ENCODE measurements at regions not wholly inside any gene's neighbourhood (a gene's known extent, or its start where the extent isn't known, plus 50 kb on each side); places are given as distances from the start of the nearest gene placed in this dataset.

DNA sequence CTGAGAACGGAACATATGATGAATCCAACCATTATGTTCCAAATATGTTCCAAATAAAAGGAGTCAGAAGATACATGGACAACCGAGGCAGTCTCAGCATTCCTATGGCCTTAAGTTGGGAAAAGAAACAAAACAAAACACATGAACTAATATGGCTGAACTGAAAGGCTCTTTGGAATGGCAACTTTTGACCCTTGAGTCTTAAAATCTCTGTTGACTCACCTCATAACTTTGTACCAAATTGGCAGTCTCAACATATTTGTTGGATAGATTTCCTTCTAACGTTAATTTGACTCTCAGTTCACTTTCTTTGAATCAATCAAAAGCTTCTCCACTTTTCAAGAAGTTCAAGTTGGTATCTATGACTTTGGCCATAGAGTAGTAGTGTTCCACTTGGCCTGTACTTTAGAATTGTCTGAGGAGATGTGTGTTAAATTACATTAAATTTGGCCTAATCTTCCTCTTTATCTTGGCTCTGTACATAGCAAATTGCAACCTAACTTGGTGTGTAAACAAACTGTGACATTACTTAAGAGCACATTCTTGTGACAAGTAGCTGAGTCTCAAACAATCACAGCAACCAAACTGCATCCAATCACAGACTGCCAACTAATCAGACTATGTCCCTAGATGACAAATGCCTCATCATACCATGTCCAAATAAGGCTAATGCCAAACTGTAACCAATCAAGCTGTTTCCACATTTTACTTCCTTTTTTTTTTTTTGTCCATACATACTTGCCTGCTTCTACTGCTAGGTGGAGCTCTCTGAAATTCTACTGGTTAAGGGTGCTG is 208.8 kb downstream of the BMP2 start:
- Histone ChIP-seq H3K27me3 (ENCODE audit: control insufficient read depth in 5 of 5, insufficient read depth in 4 of 5, low read length in 5 of 5) (no peaks in the 10 kb centered on the region), H3K27ac (ENCODE audit: low read depth, low read length) (no peak overlapping the region), H3K36me3 (ENCODE audit: control insufficient read depth in 5 of 5, insufficient read depth in 5 of 5, low read length in 5 of 5) (no peaks in the 10 kb centered on the region), H3K4me1 (ENCODE audit: control insufficient read depth in 5 of 5, insufficient read depth in 5 of 5, low read length in 5 of 5) (no peaks in the 10 kb centered on the region), H3K4me3 (ENCODE audit: low read depth in 1 of 5, low read length in 5 of 5) (no peak overlapping the region), H3K9ac (ENCODE audit: low read length in 5 of 5) (no peak overlapping the region), H3K9me3 (ENCODE audit: control insufficient read depth in 5 of 5, low read length in 5 of 5) (peaks cover 0 to 5% (median 0%) of the 10 kb centered on the region in 5 donors)

DNA sequence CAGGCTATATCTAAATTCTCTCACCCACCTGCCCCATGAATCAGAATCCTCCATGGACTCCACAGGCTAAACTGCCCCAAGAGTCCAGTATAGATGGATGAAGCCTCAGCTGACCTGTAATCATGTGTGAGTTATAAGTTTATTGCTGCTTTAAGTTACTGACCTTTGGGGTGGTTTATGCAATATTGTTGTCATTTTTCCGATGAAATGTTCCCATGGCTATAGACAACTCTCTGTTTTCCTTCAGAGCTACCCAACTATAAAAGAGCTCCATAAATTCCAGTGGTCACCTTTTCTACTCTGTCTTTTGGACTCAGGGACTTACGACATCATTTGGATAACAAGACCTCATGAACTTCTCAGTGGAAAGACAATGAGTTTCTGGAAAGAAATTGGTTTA is 212.1 kb downstream of the BMP2 start:
- Histone ChIP-seq H3K9me3 (ENCODE audit: control insufficient read depth in 5 of 5, low read length in 5 of 5) (peaks cover 0 to 5% (median 0%) of the 10 kb centered on the region in 5 donors), H3K4me1 (ENCODE audit: control insufficient read depth in 5 of 5, insufficient read depth in 5 of 5, low read length in 5 of 5) (no peaks in the 10 kb centered on the region), H3K9ac (ENCODE audit: low read length in 5 of 5) (no peak overlapping the region), H3K27ac (ENCODE audit: low read depth, low read length) (no peak overlapping the region), H3K27me3 (ENCODE audit: control insufficient read depth in 5 of 5, insufficient read depth in 4 of 5, low read length in 5 of 5) (no peaks in the 10 kb centered on the region), H3K4me3 (ENCODE audit: low read depth in 1 of 5, low read length in 5 of 5) (no peak overlapping the region), H3K36me3 (ENCODE audit: control insufficient read depth in 5 of 5, insufficient read depth in 5 of 5, low read length in 5 of 5) (no peaks in the 10 kb centered on the region)

DNA sequence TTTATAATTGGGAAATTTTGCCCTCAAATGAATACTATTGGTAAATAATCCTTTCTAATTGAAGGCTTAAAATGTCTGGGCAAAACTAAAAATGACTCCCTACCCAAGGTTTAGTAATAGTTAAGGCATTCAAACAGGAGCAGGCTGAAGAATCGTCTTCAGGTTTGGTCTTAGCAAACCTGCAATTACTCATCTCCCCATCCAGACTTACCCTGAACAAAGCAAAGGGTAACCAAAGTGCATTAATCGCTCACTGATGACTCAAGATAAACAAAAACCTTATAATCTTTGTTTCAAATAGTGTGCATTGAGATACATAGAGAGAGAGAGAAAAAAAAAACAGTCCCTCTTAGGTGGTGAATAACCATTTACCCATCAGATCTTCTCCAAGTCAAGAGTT is 225.5 kb downstream of the BMP2 start:
- no peaks in the 10 kb centered on the region for H3K36me3 ChIP-seq (ENCODE audit: control insufficient read depth in 5 of 5, insufficient read depth in 5 of 5, low read length in 5 of 5)
- no peaks in the 10 kb centered on the region for H3K4me1 ChIP-seq (ENCODE audit: control insufficient read depth in 5 of 5, insufficient read depth in 5 of 5, low read length in 5 of 5)
- no peak overlapping the region for H3K9ac ChIP-seq (ENCODE audit: low read length in 5 of 5)
- H3K27ac ChIP-seq (ENCODE audit: low read depth, low read length): no peak overlapping the region
- no peak overlapping the region for H3K4me3 ChIP-seq (ENCODE audit: low read depth in 1 of 5, low read length in 5 of 5)
- H3K27me3 ChIP-seq (ENCODE audit: control insufficient read depth in 5 of 5, insufficient read depth in 4 of 5, low read length in 5 of 5): no peaks in the 10 kb centered on the region
- H3K9me3 ChIP-seq (ENCODE audit: control insufficient read depth in 5 of 5, low read length in 5 of 5): no peaks in the 10 kb centered on the region

DNA sequence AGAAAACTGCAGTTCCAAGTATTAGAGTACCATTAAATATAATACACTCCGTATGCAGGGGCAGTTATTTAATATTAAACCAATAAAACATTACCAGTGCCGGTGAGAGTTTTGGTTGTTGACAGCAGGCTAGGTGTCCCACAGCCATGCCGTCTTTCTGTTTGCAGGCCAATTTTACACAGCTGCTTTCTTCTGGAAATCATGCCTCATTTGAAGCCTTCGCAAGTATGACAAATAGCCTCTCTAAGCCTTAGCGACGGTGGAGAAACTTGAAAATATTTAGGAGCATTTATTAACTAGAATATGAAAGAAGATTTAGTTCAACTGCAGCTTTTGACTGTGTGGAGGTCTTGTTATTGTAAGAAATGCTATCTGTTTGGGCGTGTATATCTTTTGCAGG is 226.0 kb downstream of the BMP2 start:
- Histone ChIP-seq H3K36me3 (ENCODE audit: control insufficient read depth in 5 of 5, insufficient read depth in 5 of 5, low read length in 5 of 5) (no peaks in the 10 kb centered on the region), H3K9ac (ENCODE audit: low read length in 5 of 5) (no peak overlapping the region), H3K4me3 (ENCODE audit: low read depth in 1 of 5, low read length in 5 of 5) (no peak overlapping the region), H3K9me3 (ENCODE audit: control insufficient read depth in 5 of 5, low read length in 5 of 5) (no peaks in the 10 kb centered on the region), H3K27ac (ENCODE audit: low read depth, low read length) (no peak overlapping the region), H3K27me3 (ENCODE audit: control insufficient read depth in 5 of 5, insufficient read depth in 4 of 5, low read length in 5 of 5) (no peaks in the 10 kb centered on the region), H3K4me1 (ENCODE audit: control insufficient read depth in 5 of 5, insufficient read depth in 5 of 5, low read length in 5 of 5) (no peaks in the 10 kb centered on the region)

DNA sequence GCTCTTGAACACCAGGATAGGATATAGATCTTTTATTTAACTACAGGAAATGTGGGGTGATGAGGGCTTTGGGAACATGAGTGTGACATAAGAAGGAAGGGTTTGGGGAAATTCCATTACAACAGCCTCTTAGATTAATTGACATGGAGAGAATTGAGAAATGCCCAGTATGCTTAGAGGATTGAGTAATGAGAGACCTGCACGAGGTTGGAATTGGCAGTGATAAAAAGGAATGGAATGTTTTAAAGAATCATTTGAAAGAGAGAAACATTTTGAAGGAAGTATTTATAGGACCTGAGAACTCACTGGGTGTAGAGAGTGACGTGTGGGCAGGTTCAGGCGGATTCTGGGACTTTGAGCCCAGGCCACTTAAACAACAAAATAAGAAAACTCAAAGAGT is 227.0 kb downstream of the BMP2 start:
- H3K27ac ChIP-seq (ENCODE audit: low read depth, low read length): no peak overlapping the region
- H3K4me3 ChIP-seq (ENCODE audit: low read depth in 1 of 5, low read length in 5 of 5): no peak overlapping the region
- no peaks in the 10 kb centered on the region for H3K4me1 ChIP-seq (ENCODE audit: control insufficient read depth in 5 of 5, insufficient read depth in 5 of 5, low read length in 5 of 5)
- H3K9me3 ChIP-seq (ENCODE audit: control insufficient read depth in 5 of 5, low read length in 5 of 5): no peaks in the 10 kb centered on the region
- H3K9ac ChIP-seq (ENCODE audit: low read length in 5 of 5): no peak overlapping the region
- no peaks in the 10 kb centered on the region for H3K27me3 ChIP-seq (ENCODE audit: control insufficient read depth in 5 of 5, insufficient read depth in 4 of 5, low read length in 5 of 5)
- H3K36me3 ChIP-seq (ENCODE audit: control insufficient read depth in 5 of 5, insufficient read depth in 5 of 5, low read length in 5 of 5): no peaks in the 10 kb centered on the region

DNA sequence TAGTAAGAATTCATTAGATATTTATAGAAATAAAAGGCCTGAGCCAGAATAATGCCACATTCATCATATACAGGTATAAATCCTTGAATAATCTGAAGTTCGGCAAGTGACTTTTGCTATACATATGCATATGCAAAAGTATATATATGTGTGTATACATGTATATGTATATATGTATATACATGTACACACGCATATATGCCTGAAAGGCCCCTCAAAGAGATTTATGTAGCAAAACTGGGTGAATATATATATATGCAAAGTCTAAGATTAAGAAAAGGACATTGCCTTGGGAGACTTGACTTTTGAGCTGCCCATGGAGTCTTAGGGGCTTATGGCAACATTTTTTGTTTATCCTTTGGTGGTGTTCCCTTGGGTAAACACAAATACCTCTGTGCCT is 231.4 kb downstream of the BMP2 start:
- Histone ChIP-seq H3K9me3 (ENCODE audit: control insufficient read depth in 5 of 5, low read length in 5 of 5) (no peaks in the 10 kb centered on the region), H3K4me1 (ENCODE audit: control insufficient read depth in 5 of 5, insufficient read depth in 5 of 5, low read length in 5 of 5) (no peaks in the 10 kb centered on the region), H3K27ac (ENCODE audit: low read depth, low read length) (no peak overlapping the region), H3K4me3 (ENCODE audit: low read depth in 1 of 5, low read length in 5 of 5) (no peak overlapping the region), H3K36me3 (ENCODE audit: control insufficient read depth in 5 of 5, insufficient read depth in 5 of 5, low read length in 5 of 5) (no peaks in the 10 kb centered on the region), H3K9ac (ENCODE audit: low read length in 5 of 5) (no peak overlapping the region), H3K27me3 (ENCODE audit: control insufficient read depth in 5 of 5, insufficient read depth in 4 of 5, low read length in 5 of 5) (no peaks in the 10 kb centered on the region)

DNA sequence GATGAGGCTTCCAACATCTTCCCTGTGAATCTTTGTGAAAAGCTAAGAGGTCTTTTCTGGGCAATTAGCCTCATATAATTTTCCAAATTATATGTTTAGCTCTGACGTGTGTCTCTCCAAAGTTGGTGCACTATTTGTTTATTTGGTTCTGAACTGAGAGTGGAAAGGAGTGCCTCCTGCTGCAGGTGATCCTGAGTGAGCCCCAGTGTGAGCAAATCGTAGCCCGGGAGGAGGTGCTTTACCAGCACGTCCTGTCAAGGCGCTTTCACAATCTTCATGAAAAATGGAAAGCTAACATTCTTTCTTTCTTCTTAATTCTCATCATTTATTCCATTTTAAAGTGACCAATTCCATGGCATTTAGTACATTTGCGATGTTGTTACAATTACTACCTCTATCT is 231.9 kb downstream of the BMP2 start:
- Histone ChIP-seq H3K4me3 (ENCODE audit: low read depth in 1 of 5, low read length in 5 of 5) (no peak overlapping the region), H3K36me3 (ENCODE audit: control insufficient read depth in 5 of 5, insufficient read depth in 5 of 5, low read length in 5 of 5) (no peaks in the 10 kb centered on the region), H3K27me3 (ENCODE audit: control insufficient read depth in 5 of 5, insufficient read depth in 4 of 5, low read length in 5 of 5) (no peaks in the 10 kb centered on the region), H3K9me3 (ENCODE audit: control insufficient read depth in 5 of 5, low read length in 5 of 5) (no peaks in the 10 kb centered on the region), H3K27ac (ENCODE audit: low read depth, low read length) (no peak overlapping the region), H3K4me1 (ENCODE audit: control insufficient read depth in 5 of 5, insufficient read depth in 5 of 5, low read length in 5 of 5) (no peaks in the 10 kb centered on the region), H3K9ac (ENCODE audit: low read length in 5 of 5) (no peak overlapping the region)

DNA sequence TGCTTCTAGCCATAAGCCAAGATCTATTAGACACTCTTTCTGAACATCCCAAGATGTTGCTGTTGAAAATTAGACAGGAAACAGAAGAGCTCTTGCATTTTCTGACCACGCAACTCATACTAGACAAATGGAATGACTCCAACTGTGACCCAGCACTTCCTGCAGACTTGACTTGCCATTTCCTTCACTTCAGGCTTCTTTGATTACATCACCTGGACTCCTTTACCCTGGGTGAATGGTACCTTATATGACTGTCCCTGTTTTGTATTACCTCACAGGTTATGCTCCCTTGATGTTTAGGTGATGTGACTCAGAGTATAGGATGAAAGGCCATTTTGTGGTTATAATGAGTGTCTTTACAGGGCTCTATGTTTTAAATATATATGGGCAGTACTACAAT is 236.1 kb downstream of the BMP2 start:
- Histone ChIP-seq H3K27ac (ENCODE audit: low read depth, low read length) (no peak overlapping the region), H3K9ac (ENCODE audit: low read length in 5 of 5) (no peak overlapping the region), H3K27me3 (ENCODE audit: control insufficient read depth in 5 of 5, insufficient read depth in 4 of 5, low read length in 5 of 5) (no peaks in the 10 kb centered on the region), H3K4me3 (ENCODE audit: low read depth in 1 of 5, low read length in 5 of 5) (no peak overlapping the region), H3K9me3 (ENCODE audit: control insufficient read depth in 5 of 5, low read length in 5 of 5) (peaks cover 0 to 14% (median 6%) of the 10 kb centered on the region in 5 donors), H3K36me3 (ENCODE audit: control insufficient read depth in 5 of 5, insufficient read depth in 5 of 5, low read length in 5 of 5) (no peaks in the 10 kb centered on the region), H3K4me1 (ENCODE audit: control insufficient read depth in 5 of 5, insufficient read depth in 5 of 5, low read length in 5 of 5) (no peaks in the 10 kb centered on the region)

DNA sequence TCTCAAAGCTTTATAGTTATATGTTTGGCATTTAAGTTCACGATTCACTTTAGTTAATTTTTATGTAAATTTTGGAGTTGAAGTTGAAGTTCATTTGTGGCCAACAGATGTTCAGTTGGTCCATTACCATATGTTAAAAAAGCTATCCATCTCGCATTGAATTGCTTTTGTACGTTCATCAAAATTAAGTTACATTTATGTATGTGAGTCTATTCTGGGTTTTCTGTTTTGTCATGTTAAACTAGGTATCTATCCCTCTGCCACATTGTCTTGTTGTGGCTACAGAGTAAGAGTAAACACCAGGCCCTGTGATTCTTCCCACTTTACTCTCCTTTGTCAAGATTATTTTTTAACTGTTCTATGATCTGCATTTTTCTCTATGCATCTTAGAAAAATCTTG is 237.3 kb downstream of the BMP2 start:
- no peak overlapping the region for H3K27ac ChIP-seq (ENCODE audit: low read depth, low read length)
- H3K36me3 ChIP-seq (ENCODE audit: control insufficient read depth in 5 of 5, insufficient read depth in 5 of 5, low read length in 5 of 5): no peaks in the 10 kb centered on the region
- no peak overlapping the region for H3K9ac ChIP-seq (ENCODE audit: low read length in 5 of 5)
- no peak overlapping the region for H3K4me3 ChIP-seq (ENCODE audit: low read depth in 1 of 5, low read length in 5 of 5)
- no peaks in the 10 kb centered on the region for H3K27me3 ChIP-seq (ENCODE audit: control insufficient read depth in 5 of 5, insufficient read depth in 4 of 5, low read length in 5 of 5)
- no peaks in the 10 kb centered on the region for H3K4me1 ChIP-seq (ENCODE audit: control insufficient read depth in 5 of 5, insufficient read depth in 5 of 5, low read length in 5 of 5)
- peaks cover 0 to 14% (median 6%) of the 10 kb centered on the region in 5 donors for H3K9me3 ChIP-seq (ENCODE audit: control insufficient read depth in 5 of 5, low read length in 5 of 5)

DNA sequence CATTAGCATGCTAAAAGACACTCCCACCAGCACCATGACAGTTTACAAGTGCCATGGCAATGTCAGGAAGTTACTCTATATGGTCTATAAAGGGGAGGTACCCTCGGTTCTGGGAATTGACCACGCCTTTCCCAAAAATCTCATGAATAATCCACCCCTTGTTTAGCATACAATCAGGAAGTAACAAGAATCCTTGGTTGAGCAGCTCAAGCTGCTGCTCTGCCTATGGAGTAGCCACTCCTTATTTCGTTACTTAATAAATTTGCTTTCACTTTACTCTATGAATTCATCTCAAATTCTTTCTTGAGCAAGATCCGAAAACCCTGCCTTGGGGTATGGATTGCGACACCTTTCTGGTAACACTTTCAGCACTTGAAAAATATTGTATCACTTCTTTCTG is 243.0 kb downstream of the BMP2 start:
- peaks cover 0 to 14% (median 6%) of the 10 kb centered on the region in 5 donors for H3K9me3 ChIP-seq (ENCODE audit: control insufficient read depth in 5 of 5, low read length in 5 of 5)
- no peaks in the 10 kb centered on the region for H3K27me3 ChIP-seq (ENCODE audit: control insufficient read depth in 5 of 5, insufficient read depth in 4 of 5, low read length in 5 of 5)
- H3K9ac ChIP-seq (ENCODE audit: low read length in 5 of 5): no peak overlapping the region
- no peaks in the 10 kb centered on the region for H3K4me1 ChIP-seq (ENCODE audit: control insufficient read depth in 5 of 5, insufficient read depth in 5 of 5, low read length in 5 of 5)
- no peak overlapping the region for H3K4me3 ChIP-seq (ENCODE audit: low read depth in 1 of 5, low read length in 5 of 5)
- H3K27ac ChIP-seq (ENCODE audit: low read depth, low read length): no peak overlapping the region
- H3K36me3 ChIP-seq (ENCODE audit: control insufficient read depth in 5 of 5, insufficient read depth in 5 of 5, low read length in 5 of 5): no peaks in the 10 kb centered on the region

Data from subcutaneous abdominal adipose tissue (tissue), 5 donors.